Neural cell (in vitro differentiated cells): ENCODE measurements at regions not wholly inside any gene's neighbourhood (a gene's known extent, or its start where the extent isn't known, plus 50 kb on each side); places are given as distances from the start of the nearest gene placed in this dataset.

Source experiments
- H2AFZ ChIP-seq: fragments of 200-600, 300-800 bp; sonication (generic), shearing (Covaris generic); 2 replicates; pipeline ENCODE4 v1.6.0; 2014; ENCODE audit warnings: low read depth, mild to moderate bottlenecking, antibody characterized with exemption, low read length, moderate library complexity
- H3F3A ChIP-seq: fragments of 200-600 bp; shearing (Covaris generic); 2 replicates; pipeline ENCODE4 v1.6.1; 2016; ENCODE audit warnings: mild to moderate bottlenecking, moderate library complexity, mixed read lengths, antibody characterized with exemption, low read length; ENCODE audit not compliant: insufficient read depth, poor library complexity, severe bottlenecking
- H3K27ac ChIP-seq: fragments of 200-600, 300-800 bp; sonication (generic), shearing (Covaris generic); 2 replicates; pipeline ENCODE4 v1.5.1; 2014; ENCODE audit warnings: mild to moderate bottlenecking, low read length, moderate library complexity
- H3K27me3 ChIP-seq: fragments of 300-800, 200-600 bp; sonication (generic), shearing (Covaris generic); 2 replicates; pipeline ENCODE4 v1.6.0; 2014; ENCODE audit warnings: mild to moderate bottlenecking, low read depth, low read length, moderate library complexity; ENCODE audit not compliant: insufficient read depth
- H3K36me3 ChIP-seq: fragments of 300-800, 200-600 bp; sonication (generic), shearing (Covaris generic); 2 replicates; pipeline ENCODE4 v1.5.1; 2014; ENCODE audit warnings: mild to moderate bottlenecking, antibody characterized with exemption, low read length, moderate library complexity; ENCODE audit not compliant: insufficient read depth
- H3K4me2 ChIP-seq: fragments of 300-800, 200-600 bp; sonication (generic), shearing (Covaris generic); 2 replicates; pipeline ENCODE4 v1.6.0; 2014; ENCODE audit warnings: mild to moderate bottlenecking, low read length
- H3K4me3 ChIP-seq: fragments of 300-800, 200-600 bp; sonication (generic), shearing (Covaris generic); 2 replicates; pipeline ENCODE4 v1.5.1; 2014; ENCODE audit warnings: mild to moderate bottlenecking, low read length, moderate library complexity
- H3K79me2 ChIP-seq: fragments of 200-600 bp; shearing (Covaris generic); replicated peaks from 2 replicates; pipeline ENCODE4 v1.6.0; 2014; ENCODE audit warnings: mild to moderate bottlenecking, low read length, moderate library complexity; ENCODE audit not compliant: insufficient read depth
- H3K9ac ChIP-seq: fragments of 300-800, 200-600 bp; sonication (generic), shearing (Covaris generic); 2 replicates; pipeline ENCODE4 v1.6.1; 2016; ENCODE audit warnings: mild to moderate bottlenecking, low read length, mixed read lengths
- H3K9me2 ChIP-seq: fragments of 200-600 bp; shearing (Covaris generic); 2 replicates; pipeline ENCODE4 v1.6.1; 2016; ENCODE audit warnings: mild to moderate bottlenecking, low read length, mixed read lengths; ENCODE audit not compliant: insufficient read depth
- H3K9me3 ChIP-seq: fragments of 200-600, 300-800 bp; sonication (generic), shearing (Covaris generic); 2 replicates; pipeline ENCODE4 v1.6.1; 2016; ENCODE audit warnings: mild to moderate bottlenecking, mixed run types, low read length, moderate library complexity, mixed read lengths
- H4K20me1 ChIP-seq: fragments of 200-600 bp; shearing (Covaris generic); 2 replicates; pipeline ENCODE4 v1.6.1; 2016; ENCODE audit warnings: mild to moderate bottlenecking, mixed run types; ENCODE audit not compliant: insufficient read depth
- EP300 ChIP-seq: fragments of 450-650 bp; conservative IDR thresholded peaks from 2 replicates; pipeline ENCODE4 v1.6.1; 2014; ENCODE audit warnings: antibody characterized with exemption, mild to moderate bottlenecking, moderate library complexity; ENCODE audit not compliant: poor library complexity, severe bottlenecking
- EZH2 ChIP-seq: fragments of 200-600, 300-800 bp; shearing (Covaris generic), sonication (generic); IDR thresholded peaks from 2 replicates; pipeline ENCODE4 v1.6.1; 2014; ENCODE audit warnings: antibody characterized with exemption, low read length, borderline replicate concordance, mild to moderate bottlenecking; ENCODE audit not compliant: insufficient read depth, poor library complexity, severe bottlenecking
- MXI1 ChIP-seq: fragments of 450-650 bp; conservative IDR thresholded peaks from 2 replicates; pipeline ENCODE4 v1.6.1; 2014; ENCODE audit warnings: antibody characterized with exemption, mild to moderate bottlenecking; ENCODE audit not compliant: poor library complexity, severe bottlenecking
- POLR2AphosphoS5 ChIP-seq: IDR thresholded peaks from 2 replicates; pipeline ENCODE4 v1.6.1; 2012
- RAD21 ChIP-seq: fragments of 450-650 bp; conservative IDR thresholded peaks from 2 replicates; pipeline ENCODE4 v1.6.1; 2014; ENCODE audit warnings: antibody characterized with exemption, mild to moderate bottlenecking, moderate library complexity
- REST ChIP-seq: IDR thresholded peaks from 2 replicates; pipeline ENCODE4 v1.6.1; 2012; ENCODE audit warnings: borderline replicate concordance
- SMC3 ChIP-seq: fragments of 450-650 bp; conservative IDR thresholded peaks from 2 replicates; pipeline ENCODE4 v1.6.1; 2014; ENCODE audit warnings: antibody characterized with exemption, mild to moderate bottlenecking, moderate library complexity; ENCODE audit not compliant: poor library complexity
- TAF1 ChIP-seq: IDR thresholded peaks from 2 replicates; pipeline ENCODE4 v1.6.1; 2012; ENCODE audit warnings: low read depth
- TF ChIP-seq, protein P1 (sequence below): fragments of 450-650 bp; IDR thresholded peaks from 2 replicates; pipeline ENCODE4 v1.5.1; 2014; ENCODE audit warnings: antibody characterized with exemption, mild to moderate bottlenecking, moderate library complexity; ENCODE audit not compliant: poor library complexity, severe bottlenecking

DNA sequence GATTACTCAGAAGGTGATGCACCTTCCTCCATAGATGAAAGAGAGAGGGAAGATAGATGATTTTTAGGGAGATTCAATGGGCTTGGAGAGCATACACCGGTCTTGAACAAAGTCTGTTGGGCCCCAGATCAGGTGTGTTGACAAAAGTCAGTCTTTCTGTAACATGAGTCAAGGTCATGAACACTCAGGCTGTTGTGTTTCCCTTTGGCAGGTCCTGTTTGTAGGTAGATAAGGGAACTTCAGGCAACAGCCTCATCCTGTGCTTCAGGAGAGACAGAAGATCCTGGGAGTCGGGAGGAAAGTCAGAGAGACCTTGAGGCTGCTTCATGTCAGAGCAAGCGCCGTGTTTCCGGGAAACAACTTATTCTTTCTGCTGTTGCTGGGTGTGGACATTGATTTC lies 703.1 kb downstream of the BRD1 start:
- no peak overlapping the region for H3K9ac ChIP-seq
- H3K27ac ChIP-seq = no peak overlapping the region
- H3K36me3 ChIP-seq = no peaks in the 10 kb centered on the region
- H3K4me3 ChIP-seq = no peak overlapping the region
- H3K79me2 ChIP-seq = no peaks in the 10 kb centered on the region
- H3K27me3 ChIP-seq = no peaks in the 10 kb centered on the region
- no peaks in the 10 kb centered on the region for H3F3A ChIP-seq
- H3K4me2 ChIP-seq = no peak overlapping the region
- TF ChIP-seq EP300 (no peak), TAF1 (no peak), EZH2 (no peak), MXI1 (no peak), SMC3 (no peak), REST (no peak), RAD21 (no peak), POLR2AphosphoS5 (no peak)
- TF ChIP-seq, protein P1, sequence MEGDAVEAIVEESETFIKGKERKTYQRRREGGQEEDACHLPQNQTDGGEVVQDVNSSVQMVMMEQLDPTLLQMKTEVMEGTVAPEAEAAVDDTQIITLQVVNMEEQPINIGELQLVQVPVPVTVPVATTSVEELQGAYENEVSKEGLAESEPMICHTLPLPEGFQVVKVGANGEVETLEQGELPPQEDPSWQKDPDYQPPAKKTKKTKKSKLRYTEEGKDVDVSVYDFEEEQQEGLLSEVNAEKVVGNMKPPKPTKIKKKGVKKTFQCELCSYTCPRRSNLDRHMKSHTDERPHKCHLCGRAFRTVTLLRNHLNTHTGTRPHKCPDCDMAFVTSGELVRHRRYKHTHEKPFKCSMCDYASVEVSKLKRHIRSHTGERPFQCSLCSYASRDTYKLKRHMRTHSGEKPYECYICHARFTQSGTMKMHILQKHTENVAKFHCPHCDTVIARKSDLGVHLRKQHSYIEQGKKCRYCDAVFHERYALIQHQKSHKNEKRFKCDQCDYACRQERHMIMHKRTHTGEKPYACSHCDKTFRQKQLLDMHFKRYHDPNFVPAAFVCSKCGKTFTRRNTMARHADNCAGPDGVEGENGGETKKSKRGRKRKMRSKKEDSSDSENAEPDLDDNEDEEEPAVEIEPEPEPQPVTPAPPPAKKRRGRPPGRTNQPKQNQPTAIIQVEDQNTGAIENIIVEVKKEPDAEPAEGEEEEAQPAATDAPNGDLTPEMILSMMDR = no peak
- H3K9me3 ChIP-seq = no peaks in the 10 kb centered on the region
- no peaks in the 10 kb centered on the region for H4K20me1 ChIP-seq
- H3K9me2 ChIP-seq = no peaks in the 10 kb centered on the region
- H2AFZ ChIP-seq = no peak overlapping the region

- Histone ChIP-seq H3K4me3 (no peak overlapping the region), H3K9me3 (no peaks in the 10 kb centered on the region), H3K27ac (no peak overlapping the region), H3K79me2 (no peaks in the 10 kb centered on the region), H3K9me2 (no peaks in the 10 kb centered on the region), H3K36me3 (no peaks in the 10 kb centered on the region), H2AFZ (no peak overlapping the region), H3K4me2 (no peak overlapping the region), H3F3A (no peaks in the 10 kb centered on the region), H3K27me3 (no peaks in the 10 kb centered on the region), H3K9ac (no peak overlapping the region), H4K20me1 (no peaks in the 10 kb centered on the region)
- TF ChIP-seq REST = no peak
- no peak for TF ChIP-seq MXI1
- TF ChIP-seq RAD21 = no peak
- no peak for TF ChIP-seq SMC3
Measured at GRCh38 chr22:49123621-49124192, 704.0 kb downstream of the BRD1 start.
